ENCODE measurements at regions not wholly inside any gene's neighbourhood (a gene's known extent, or its start where the extent isn't known, plus 50 kb on each side); places are given as distances from the start of the nearest gene placed in this dataset.
"Not testable (repeated sequence)": the region's sequence is repeated elsewhere in the genome, so short reads cannot be mapped to it uniquely, and the experiment has no call there.

DNA sequence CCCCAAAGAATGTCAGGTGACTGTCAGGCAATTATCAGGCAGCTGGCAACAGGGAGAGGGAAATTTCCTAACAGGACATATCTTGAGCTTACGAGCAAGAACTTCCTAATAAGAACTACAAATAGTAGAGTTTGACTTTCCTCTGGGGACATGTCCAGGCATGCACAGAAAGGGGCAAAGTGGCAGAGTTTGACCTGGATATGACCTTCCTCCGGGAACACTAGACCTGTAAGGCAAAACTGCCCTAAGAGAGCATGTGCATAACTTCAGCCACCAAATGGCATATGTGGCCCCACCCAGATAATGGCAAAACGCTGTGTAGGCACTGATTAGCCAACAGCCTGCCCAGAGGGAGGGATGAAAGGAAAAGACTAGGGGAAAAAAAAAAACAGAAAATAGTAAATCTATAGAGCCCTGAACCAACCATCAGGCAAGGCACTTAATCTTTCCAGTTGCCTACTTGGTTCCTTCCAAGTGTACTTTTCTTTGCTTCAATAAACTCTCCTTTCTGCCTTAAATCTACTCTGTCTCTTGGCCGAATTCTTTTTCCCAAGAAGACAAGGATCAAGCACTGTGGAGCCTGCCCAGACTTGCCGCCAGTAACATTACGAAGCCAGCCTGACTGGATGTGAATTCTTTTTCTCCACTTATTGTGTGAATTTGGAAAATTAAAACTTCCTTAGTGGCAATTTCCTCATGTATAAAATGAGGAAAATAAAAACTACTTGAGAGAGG lies 164.1 kb downstream of the SPTSSA start:
- no peak for DNase-seq

DNA sequence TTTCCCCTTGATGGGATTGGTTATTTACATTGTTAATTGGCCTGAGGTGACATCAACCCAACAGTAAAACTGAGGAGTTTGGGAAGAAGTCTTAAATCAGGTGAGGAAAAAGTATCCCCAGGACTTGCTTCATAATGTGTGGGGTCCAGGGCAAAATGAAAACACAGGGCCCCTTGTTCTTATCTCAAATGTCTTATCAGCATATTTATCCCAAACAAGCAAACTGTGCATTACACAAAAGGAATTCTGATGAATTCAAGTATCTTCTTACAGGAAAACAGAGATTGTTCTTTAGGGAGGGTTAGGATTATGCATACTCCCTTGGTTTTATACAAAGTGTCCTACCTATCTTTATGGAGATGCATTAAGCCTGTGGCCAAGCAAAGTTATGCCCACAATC lies 178.4 kb downstream of the SPTSSA start:
- DNase-seq: no peak

DNA sequence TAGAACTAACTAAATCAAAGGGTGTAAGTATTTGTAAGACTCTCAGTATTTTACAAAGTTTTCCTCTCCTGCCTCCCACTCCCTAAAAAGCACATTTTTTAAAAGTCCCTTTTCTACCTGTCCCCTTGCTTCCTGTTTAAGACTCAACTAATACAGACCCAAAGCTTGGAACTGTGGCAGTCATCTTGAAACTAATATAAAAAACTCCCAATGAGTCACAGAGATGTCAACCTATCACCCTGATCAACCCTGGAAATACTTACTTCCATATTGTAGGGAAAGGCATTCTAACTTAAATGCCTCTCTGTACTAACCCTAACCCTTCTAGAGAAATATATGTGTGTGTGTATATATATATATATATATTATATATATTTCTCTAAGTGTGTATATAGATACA lies 184.8 kb downstream of the SPTSSA start:
- no peak for DNase-seq

GRCh38 chr14:34275530-34275929 lies 186.5 kb downstream of the SPTSSA start:
- DNase-seq: no peak

DNA sequence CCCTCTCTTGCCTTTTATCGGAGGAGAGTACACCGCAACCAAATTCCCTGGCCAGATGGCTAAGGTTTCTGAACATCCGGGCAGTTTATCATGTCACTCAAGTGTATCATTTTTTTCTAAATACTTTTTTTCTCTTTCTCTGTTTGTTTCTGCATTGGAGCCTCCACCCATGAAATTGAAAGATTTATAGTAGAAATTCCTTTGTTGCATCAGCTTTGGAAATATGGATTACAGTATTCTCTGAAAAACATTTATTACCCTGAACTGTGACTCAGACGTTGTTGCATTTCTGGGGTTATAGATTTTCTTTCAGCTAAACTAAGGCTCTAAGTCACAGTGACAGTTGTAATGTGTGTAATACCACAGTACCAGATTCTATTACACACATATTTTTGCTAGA lies 187.0 kb downstream of the SPTSSA start:
- no peak for DNase-seq

GRCh38 chr14:34273716-34274115 lies 188.3 kb downstream of the SPTSSA start:
- DNase-seq: not testable (repeated sequence)

DNA sequence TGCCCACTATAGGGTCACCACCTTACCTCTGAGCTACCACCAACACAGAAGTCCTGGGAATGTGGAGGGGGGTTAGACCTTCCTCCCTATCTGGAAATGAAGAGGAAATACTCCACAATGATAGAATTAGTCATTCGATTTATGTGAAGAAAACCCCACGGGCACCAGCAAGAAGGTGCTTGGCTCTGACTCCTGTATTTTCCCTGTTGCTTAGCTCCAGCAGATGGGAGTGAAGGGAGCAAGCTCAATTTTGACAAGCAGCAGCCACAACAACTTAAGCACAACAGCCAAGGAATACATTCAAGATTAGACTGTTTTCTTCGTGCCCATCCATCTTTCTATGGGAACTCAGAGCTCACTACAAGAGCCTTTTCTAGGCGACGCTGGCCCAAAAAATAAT lies 191.7 kb downstream of the SPTSSA start:
- DNase-seq: no peak

GRCh38 chr14:34266344-34266743 lies 195.7 kb downstream of the SPTSSA start:
- no peak for DNase-seq

- DNase-seq: no peak
Measured at GRCh38 chr14:34262127-34262910, 199.7 kb downstream of the SPTSSA start.

DNA sequence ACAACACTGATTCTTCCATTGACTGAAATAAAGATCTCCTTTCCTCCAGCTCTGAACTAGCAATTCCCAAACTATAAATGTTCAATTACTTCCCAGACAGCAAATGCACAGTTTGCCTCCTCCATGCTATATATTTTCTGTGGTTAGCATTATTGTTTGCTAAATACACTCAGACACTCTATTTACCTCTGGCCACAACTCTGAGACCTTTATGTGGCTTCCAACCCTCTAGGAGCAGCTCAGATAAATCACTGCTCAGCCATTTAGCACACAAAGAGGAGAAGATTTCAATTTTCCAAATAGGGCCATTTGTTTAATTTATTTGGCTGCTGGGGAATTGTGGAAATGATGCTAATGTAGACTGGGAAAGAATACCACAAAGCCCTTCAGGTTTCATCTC lies 202.0 kb downstream of the SPTSSA start:
- no peak for DNase-seq

- DNase-seq: no peak
Measured at GRCh38 chr14:34258318-34258717, 203.7 kb downstream of the SPTSSA start.

DNA sequence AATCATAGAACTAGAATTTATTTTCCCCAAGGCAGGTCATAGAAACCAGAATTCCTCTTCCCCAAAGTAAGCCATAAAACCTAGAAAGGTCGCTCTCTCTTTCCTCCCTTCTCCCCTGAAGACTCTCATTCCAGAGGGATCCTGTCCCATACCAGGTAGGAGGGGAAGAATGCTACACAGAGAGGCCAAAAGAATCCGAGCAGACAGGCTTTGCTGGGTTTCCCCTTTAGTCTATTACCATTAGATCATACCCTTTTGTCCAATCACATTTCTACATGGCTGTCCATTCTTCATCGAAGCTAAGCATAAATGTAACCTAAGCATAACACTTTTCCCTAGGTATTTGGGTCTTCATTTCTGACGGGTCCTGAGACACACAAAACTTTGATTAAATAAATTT lies 204.5 kb downstream of the SPTSSA start:
- no peak for DNase-seq

GRCh38 chr14:34256223-34256622 lies 205.8 kb downstream of the SPTSSA start:
- no peak for DNase-seq

GRCh38 chr14:34254571-34254970 lies 207.5 kb downstream of the SPTSSA start:
- DNase-seq: no peak

- no peak for DNase-seq
Measured at GRCh38 chr14:34254031-34254430, 208.0 kb downstream of the SPTSSA start.

GRCh38 chr14:34252227-34252626 lies 209.8 kb downstream of the SPTSSA start:
- no peak for DNase-seq

DNA sequence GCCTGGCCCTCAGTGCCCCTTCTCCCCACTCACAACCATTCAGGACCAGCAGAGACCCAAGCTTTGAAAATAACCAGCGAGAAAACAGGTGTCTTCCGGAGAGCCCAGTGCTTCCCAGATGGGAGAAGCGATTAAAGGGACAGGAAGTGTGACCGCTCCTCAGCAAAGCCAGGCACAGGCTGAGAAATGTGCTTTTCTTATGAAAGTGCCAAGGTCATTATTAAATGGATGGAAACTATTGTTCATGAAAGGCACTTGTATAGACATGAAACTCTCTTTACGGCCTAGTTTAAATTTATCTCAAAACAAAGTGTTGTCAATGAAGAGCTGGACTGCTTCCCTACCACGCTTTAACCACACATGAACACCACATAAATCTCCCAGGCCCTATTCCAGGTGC lies 210.4 kb downstream of the SPTSSA start:
- DNase-seq: no peak

- DNase-seq: no peak
Measured at GRCh38 chr14:34250959-34251358, 211.1 kb downstream of the SPTSSA start.

GRCh38 chr14:34247605-34248004 lies 214.4 kb downstream of the SPTSSA start:
- DNase-seq: no peak

GRCh38 chr14:34246206-34246605 lies 215.8 kb downstream of the SPTSSA start:
- DNase-seq: no peak

GRCh38 chr14:34243401-34243800 lies 218.6 kb downstream of the SPTSSA start:
- no peak for DNase-seq

DNA sequence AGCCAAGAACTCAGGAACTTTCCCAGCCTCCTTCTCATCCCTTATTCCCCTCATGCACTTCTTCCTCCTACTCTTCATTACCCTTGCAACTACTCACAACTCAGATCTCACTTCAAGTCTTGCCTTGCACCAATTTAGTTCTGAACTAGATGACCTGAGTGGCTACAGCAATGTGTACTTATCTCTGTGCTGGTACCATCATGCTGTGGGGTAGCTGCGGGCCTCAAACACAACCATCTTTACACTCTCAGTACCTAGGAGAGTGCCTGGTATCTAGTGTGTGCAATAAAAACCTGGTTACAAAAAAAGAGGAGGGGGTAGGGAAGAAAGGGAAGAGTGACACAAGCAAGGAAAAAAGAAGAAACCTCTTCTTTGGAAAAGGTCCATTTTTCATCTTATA lies 219.0 kb downstream of the SPTSSA start:
- no peak for DNase-seq

DNA sequence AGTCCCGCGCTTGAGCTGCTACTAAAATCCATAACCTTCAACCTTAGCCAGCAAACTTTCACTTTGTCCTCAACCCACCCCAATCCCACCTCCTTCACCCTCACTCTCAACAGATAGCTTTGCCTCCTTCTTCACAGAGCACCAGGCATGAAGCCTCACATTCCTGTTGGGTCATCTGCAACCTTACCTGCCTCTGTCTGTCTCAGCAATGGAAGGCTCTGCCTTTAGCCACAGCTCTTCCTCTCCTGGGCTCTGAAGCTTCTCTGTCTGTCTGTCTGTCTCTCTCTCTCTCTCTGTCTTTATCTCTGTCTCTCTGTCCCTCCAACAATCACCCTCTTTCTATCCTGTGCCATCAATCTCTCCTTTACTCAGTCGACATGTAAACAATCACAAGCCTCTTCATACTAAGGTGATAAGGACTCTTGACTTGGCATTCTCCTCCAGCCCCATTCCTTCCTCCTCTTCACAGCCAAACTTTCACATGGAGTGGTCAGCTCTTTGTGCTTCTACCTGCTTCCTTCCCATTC lies 220.8 kb downstream of the SPTSSA start:
- DNase-seq: no peak

GRCh38 chr14:34238610-34239009 lies 223.4 kb downstream of the SPTSSA start:
- DNase-seq: no peak

All from CD4-positive, alpha-beta T cell treated with Interferon gamma for 1 hour (primary cell).